ENCODE measurements at regions not wholly inside any gene's neighbourhood (a gene's known extent, or its start where the extent isn't known, plus 50 kb on each side); places are given as distances from the start of the nearest gene placed in this dataset.

- TF ChIP-seq EZH2 (IDR thresholded peaks at IDR 0.05; ENCODE audit: insufficient read depth, poor library complexity, severe bottlenecking) (no peak), EZH2phosphoT487 (IDR thresholded peaks at IDR 0.05; ENCODE audit: insufficient read depth, low read depth) (no peak)
Observed at GRCh38 chr18:2410688-2411087, 160.6 kb downstream of the METTL4 start.
